Hepatocyte (in vitro differentiated cells): ENCODE measurements at regions not wholly inside any gene's neighbourhood (a gene's known extent, or its start where the extent isn't known, plus 50 kb on each side); places are given as distances from the start of the nearest gene placed in this dataset.
A peak's percentile ranks its signal among the peaks of the same experiment; 100 is the strongest.

Experiments used
- DNase-seq: peaks from one replicate; pipeline ENCODE4 v3.0.0-alpha.2; 2016; ENCODE audit warnings: low spot score
- H2AFZ ChIP-seq: fragments of 200-600 bp; sonication (generic); 2 replicates; pipeline ENCODE4 v1.6.0; 2016; ENCODE audit warnings: antibody characterized with exemption, mild to moderate bottlenecking
- H3K27ac ChIP-seq: fragments of 200-600 bp; sonication (generic); 2 replicates; pipeline ENCODE4 v1.5.1; 2016; ENCODE audit warnings: mild to moderate bottlenecking
- H3K27me3 ChIP-seq: fragments of 200-600 bp; sonication (generic); 2 replicates; pipeline ENCODE4 v1.6.1; 2016
- H3K36me3 ChIP-seq: fragments of 200-600 bp; sonication (generic); replicated peaks from 2 replicates; pipeline ENCODE4 v1.5.1; 2016; ENCODE audit warnings: low read depth; ENCODE audit not compliant: insufficient read depth
- H3K4me1 ChIP-seq: fragments of 200-600 bp; sonication (generic); 2 replicates; pipeline ENCODE4 v1.5.1; 2016; ENCODE audit warnings: mild to moderate bottlenecking, moderate library complexity; ENCODE audit not compliant: insufficient read depth
- H3K4me2 ChIP-seq: fragments of 200-600 bp; sonication (generic); 2 replicates; pipeline ENCODE4 v1.6.0; 2016
- H3K4me3 ChIP-seq: fragments of 200-600 bp; sonication (generic); 2 replicates; pipeline ENCODE4 v1.5.1; 2016; ENCODE audit warnings: mild to moderate bottlenecking
- H3K79me2 ChIP-seq: fragments of 200-600 bp; sonication (generic); 2 replicates; pipeline ENCODE4 v1.6.0; 2017; ENCODE audit warnings: mild to moderate bottlenecking
- H3K9me2 ChIP-seq: fragments of 200-600 bp; sonication (generic); replicated peaks from 2 replicates; pipeline ENCODE4 v1.6.0; 2017; ENCODE audit warnings: mild to moderate bottlenecking; ENCODE audit not compliant: insufficient read depth
- H3K9me3 ChIP-seq: fragments of 200-600 bp; sonication (generic); 2 replicates; pipeline ENCODE4 v1.5.1; 2016; ENCODE audit warnings: low read depth, mild to moderate bottlenecking
- H4K20me1 ChIP-seq: fragments of 200-600 bp; sonication (generic); 2 replicates; pipeline ENCODE4 v1.6.0; 2016; ENCODE audit warnings: mild to moderate bottlenecking; ENCODE audit not compliant: insufficient read depth, poor library complexity, severe bottlenecking
- EZH2 ChIP-seq: fragments of 200-600 bp; sonication (generic); IDR thresholded peaks from 2 replicates; pipeline ENCODE4 v1.6.1; 2016; ENCODE audit warnings: antibody characterized with exemption, mild to moderate bottlenecking, borderline replicate concordance
- EZH2phosphoT487 ChIP-seq: fragments of 200-600 bp; sonication (generic); IDR thresholded peaks from one replicate; pipeline ENCODE4 v1.6.1; 2018; ENCODE audit warnings: antibody characterized with exemption, mild to moderate bottlenecking, low read depth, moderate library complexity; ENCODE audit not compliant: unreplicated experiment, severe bottlenecking
- WGBS: methylation state at CpG from one replicate; pipeline ENCODE4 v1.1.6; 2016; ENCODE audit warnings: low lambda C conversion rate; ENCODE audit errors: missing lambda C conversion rate; 5-methylcytosine and 5-hydroxymethylcytosine counted together
- TF ChIP-seq, protein P1 (sequence below): fragments of 200-600 bp; sonication (generic); IDR thresholded peaks from 2 replicates; pipeline ENCODE4 v1.5.1; 2016; ENCODE audit warnings: antibody characterized with exemption, mild to moderate bottlenecking; ENCODE audit not compliant: poor library complexity

DNA sequence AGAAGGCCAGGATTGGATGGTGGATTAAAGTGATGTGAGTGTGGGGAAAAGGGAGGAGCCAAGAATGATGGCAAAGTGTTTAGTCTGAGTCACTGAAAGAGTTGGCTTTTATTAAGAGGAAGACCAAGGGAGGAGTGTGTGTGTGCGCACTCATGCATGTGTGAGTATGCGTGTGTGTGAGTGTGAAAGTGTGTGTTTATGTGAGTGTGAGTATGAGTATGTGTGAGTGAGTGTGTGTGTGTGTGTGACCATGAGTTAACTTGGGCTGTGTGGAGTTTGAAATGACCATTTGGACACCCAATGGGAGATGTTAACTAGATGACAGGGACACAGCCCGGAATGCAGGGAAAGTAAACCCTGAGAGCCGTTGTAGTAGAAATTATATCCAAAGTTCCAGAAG is 57.6 kb upstream of the EYA2 start:
- H3K9me3 ChIP-seq, result no peaks in the 10 kb centered on the region
- no peaks in the 10 kb centered on the region for H3K27me3 ChIP-seq
- TF ChIP-seq EZH2phosphoT487, result no peak
- TF ChIP-seq EZH2, result no peak
- TF ChIP-seq, protein P1, sequence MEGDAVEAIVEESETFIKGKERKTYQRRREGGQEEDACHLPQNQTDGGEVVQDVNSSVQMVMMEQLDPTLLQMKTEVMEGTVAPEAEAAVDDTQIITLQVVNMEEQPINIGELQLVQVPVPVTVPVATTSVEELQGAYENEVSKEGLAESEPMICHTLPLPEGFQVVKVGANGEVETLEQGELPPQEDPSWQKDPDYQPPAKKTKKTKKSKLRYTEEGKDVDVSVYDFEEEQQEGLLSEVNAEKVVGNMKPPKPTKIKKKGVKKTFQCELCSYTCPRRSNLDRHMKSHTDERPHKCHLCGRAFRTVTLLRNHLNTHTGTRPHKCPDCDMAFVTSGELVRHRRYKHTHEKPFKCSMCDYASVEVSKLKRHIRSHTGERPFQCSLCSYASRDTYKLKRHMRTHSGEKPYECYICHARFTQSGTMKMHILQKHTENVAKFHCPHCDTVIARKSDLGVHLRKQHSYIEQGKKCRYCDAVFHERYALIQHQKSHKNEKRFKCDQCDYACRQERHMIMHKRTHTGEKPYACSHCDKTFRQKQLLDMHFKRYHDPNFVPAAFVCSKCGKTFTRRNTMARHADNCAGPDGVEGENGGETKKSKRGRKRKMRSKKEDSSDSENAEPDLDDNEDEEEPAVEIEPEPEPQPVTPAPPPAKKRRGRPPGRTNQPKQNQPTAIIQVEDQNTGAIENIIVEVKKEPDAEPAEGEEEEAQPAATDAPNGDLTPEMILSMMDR, result no peak
- H3K4me1 ChIP-seq, result no peaks in the 10 kb centered on the region
- H3K36me3 ChIP-seq, result no peaks in the 10 kb centered on the region
- no peak overlapping the region for H3K27ac ChIP-seq
- H4K20me1 ChIP-seq, result no peaks in the 10 kb centered on the region
- no peak overlapping the region for H3K4me2 ChIP-seq
- no peak overlapping the region for H3K4me3 ChIP-seq
- WGBS, result 92% methylated on average over 3 of the region's 4 CpGs
- H3K79me2 ChIP-seq, result no peaks in the 10 kb centered on the region
- H2AFZ ChIP-seq, result no peak overlapping the region
- no peak for DNase-seq
- H3K9me2 ChIP-seq, result no peaks in the 10 kb centered on the region

DNA sequence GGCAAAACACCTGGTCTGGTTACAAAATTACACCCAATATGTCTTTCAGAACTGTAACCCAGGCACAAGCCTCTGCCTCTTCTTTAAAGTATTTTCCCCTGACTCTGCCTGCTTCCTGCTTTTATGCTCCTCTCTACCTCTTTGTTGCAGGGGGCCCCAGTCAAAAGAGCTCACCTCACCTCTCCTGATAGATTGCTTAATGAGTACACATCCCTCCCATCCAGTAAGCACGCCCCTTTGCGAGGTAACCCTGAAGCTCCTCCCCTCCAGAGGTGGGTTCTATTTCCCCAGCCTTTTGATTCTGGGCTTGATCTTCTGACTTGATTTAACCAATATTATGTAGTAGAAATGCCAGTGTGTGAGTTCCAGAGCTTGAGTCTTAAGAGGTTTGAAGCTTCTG is 56.6 kb upstream of the EYA2 start:
- H3K4me2 ChIP-seq, result no peak overlapping the region
- no peaks in the 10 kb centered on the region for H3K27me3 ChIP-seq
- H3K4me3 ChIP-seq, result no peak overlapping the region
- TF ChIP-seq EZH2 (no peak), EZH2phosphoT487 (no peak)
- TF ChIP-seq, protein P1, result no peak
- no peaks in the 10 kb centered on the region for H3K36me3 ChIP-seq
- H4K20me1 ChIP-seq, result no peaks in the 10 kb centered on the region
- H3K9me2 ChIP-seq, result no peaks in the 10 kb centered on the region
- H3K79me2 ChIP-seq, result no peaks in the 10 kb centered on the region
- 34% methylated on average over 2 of the region's 2 CpGs for WGBS
- H3K4me1 ChIP-seq, result no peaks in the 10 kb centered on the region
- peak; percentile 23 for DNase-seq
- no peak overlapping the region for H2AFZ ChIP-seq
- H3K27ac ChIP-seq, result no peak overlapping the region
- no peaks in the 10 kb centered on the region for H3K9me3 ChIP-seq

DNA sequence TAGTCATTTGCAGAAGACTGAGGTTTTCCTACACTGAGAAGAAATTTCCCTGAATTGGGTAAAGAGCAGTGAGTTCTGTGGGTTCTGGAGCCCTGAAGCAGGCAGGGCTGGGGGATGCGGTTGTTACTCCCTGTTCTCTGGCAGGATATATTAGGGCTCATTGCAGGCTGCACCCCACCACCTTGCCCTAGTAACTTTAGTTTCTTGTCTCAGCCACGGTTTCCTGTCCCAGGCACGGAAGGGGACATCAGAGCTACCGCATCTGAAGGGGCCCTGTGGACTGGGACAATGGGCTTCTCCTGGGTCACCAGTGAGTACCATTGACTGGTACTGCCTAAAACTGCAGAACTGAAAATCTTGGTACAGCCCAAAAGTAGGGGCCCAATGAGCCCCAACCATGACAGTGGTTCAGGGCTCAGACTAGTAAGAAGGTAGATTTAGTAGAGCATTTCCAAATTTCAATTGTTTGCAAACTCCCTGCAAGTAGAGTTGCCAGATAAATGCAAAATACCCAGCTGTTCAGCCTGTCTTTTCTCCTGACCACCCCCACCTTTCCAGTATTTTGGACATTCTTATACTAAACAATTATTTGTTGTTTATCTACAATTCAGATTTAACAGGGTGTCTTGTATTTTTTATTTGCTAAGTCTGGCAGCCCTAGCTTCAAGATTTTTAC is 54.5 kb upstream of the EYA2 start:
- H3K36me3 ChIP-seq, result no peaks in the 10 kb centered on the region
- H4K20me1 ChIP-seq, result no peaks in the 10 kb centered on the region
- no peaks in the 10 kb centered on the region for H3K27me3 ChIP-seq
- no peak for TF ChIP-seq EZH2phosphoT487
- TF ChIP-seq, protein P1, result no peak
- no peak for TF ChIP-seq EZH2
- no peak for DNase-seq
- H3K27ac ChIP-seq, result no peak overlapping the region
- H3K4me3 ChIP-seq, result no peak overlapping the region
- H3K4me1 ChIP-seq, result no peaks in the 10 kb centered on the region
- no peak overlapping the region for H3K4me2 ChIP-seq
- no peaks in the 10 kb centered on the region for H3K9me2 ChIP-seq
- no peaks in the 10 kb centered on the region for H3K79me2 ChIP-seq
- H3K9me3 ChIP-seq, result no peaks in the 10 kb centered on the region
- no peak overlapping the region for H2AFZ ChIP-seq
- WGBS, result 91% methylated on average over 4 of the region's 4 CpGs
